Testis (tissue), 2 donors: ENCODE measurements at regions not wholly inside any gene's neighbourhood (a gene's known extent, or its start where the extent isn't known, plus 50 kb on each side); places are given as distances from the start of the nearest gene placed in this dataset.

Source experiments
- POLR2A ChIP-seq: fragments of 450-650 bp; IDR thresholded peaks from one replicate; pipeline ENCODE4 v1.6.1; 2017; ENCODE audit warnings: antibody characterized with exemption, mild to moderate bottlenecking, moderate library complexity
- TF ChIP-seq, protein P1 (sequence below), 3 experiments: fragments of 450-650 bp in 2 of 3; fragments of 200-600 bp in 1 of 3; sonication (generic) in 1 of 3; IDR thresholded peaks; one replicate each; pipeline ENCODE4 v1.5.1; 2016 to 2019; ENCODE audit warnings: antibody characterized with exemption in 3 of 3, mild to moderate bottlenecking in 2 of 3, moderate library complexity in 1 of 3

DNA sequence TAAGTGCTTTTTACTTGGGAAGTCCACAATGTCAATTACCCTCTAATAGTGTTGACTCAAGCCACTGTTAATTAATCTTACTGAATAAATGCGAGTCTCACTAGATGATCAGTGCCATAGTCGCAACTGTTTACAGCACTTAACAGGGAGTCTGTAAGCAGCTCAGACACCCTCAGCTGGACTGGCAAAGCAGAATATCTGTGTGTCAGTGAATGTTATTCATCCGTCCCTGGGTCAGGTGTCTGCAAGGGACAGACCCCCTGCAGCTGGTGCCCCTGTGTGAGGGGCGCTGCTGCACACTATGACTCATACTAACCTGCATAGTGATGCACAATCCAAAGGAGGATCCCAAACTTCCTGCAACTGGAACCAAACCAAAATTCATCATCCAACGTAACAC is 306.5 kb downstream of the HHIPL2 start:
- TF ChIP-seq, protein P1, sequence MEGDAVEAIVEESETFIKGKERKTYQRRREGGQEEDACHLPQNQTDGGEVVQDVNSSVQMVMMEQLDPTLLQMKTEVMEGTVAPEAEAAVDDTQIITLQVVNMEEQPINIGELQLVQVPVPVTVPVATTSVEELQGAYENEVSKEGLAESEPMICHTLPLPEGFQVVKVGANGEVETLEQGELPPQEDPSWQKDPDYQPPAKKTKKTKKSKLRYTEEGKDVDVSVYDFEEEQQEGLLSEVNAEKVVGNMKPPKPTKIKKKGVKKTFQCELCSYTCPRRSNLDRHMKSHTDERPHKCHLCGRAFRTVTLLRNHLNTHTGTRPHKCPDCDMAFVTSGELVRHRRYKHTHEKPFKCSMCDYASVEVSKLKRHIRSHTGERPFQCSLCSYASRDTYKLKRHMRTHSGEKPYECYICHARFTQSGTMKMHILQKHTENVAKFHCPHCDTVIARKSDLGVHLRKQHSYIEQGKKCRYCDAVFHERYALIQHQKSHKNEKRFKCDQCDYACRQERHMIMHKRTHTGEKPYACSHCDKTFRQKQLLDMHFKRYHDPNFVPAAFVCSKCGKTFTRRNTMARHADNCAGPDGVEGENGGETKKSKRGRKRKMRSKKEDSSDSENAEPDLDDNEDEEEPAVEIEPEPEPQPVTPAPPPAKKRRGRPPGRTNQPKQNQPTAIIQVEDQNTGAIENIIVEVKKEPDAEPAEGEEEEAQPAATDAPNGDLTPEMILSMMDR (IDR thresholded peaks at IDR 0.05) = no peak
- TF ChIP-seq POLR2A = no peak
